GM23338 (cell line): ENCODE measurements at regions not wholly inside any gene's neighbourhood (a gene's known extent, or its start where the extent isn't known, plus 50 kb on each side); places are given as distances from the start of the nearest gene placed in this dataset.

Experiments
- ATAC-seq: fragments of 200-7000 bp; cut with Tn5 transposase; 3 replicates; pipeline ENCODE4 v1.9.1; 2020
- DNase-seq: peaks from one replicate; pipeline ENCODE4 v3.0.0-alpha.2; 2015; ENCODE audit warnings: low spot score
- H2AFZ ChIP-seq: fragments of 200-600 bp; sonication (generic); 2 replicates; pipeline ENCODE4 v1.8.0; 2016; ENCODE audit warnings: antibody characterized with exemption, mild to moderate bottlenecking, moderate library complexity
- H3F3A ChIP-seq: fragments of 200-600 bp; sonication (generic); replicated peaks from 2 replicates; pipeline ENCODE4 v1.8.0; 2017; ENCODE audit warnings: antibody characterized with exemption, mixed run types, low read depth
- H3K27ac ChIP-seq: fragments of 200-600 bp; sonication (generic); 2 replicates; pipeline ENCODE4 v1.6.1; 2016; ENCODE audit warnings: low read depth
- H3K27me3 ChIP-seq: fragments of 200-600 bp; sonication (generic); 2 replicates; pipeline ENCODE4 v1.8.0; 2016; ENCODE audit warnings: mild to moderate bottlenecking, mixed run types, moderate library complexity; ENCODE audit not compliant: insufficient read depth
- H3K36me3 ChIP-seq: fragments of 200-600 bp; sonication (generic); 2 replicates; pipeline ENCODE4 v1.8.0; 2016; ENCODE audit warnings: mild to moderate bottlenecking; ENCODE audit not compliant: insufficient read depth
- H3K4me1 ChIP-seq: fragments of 200-600 bp; sonication (generic); 2 replicates; pipeline ENCODE4 v1.8.0; 2016; ENCODE audit warnings: mild to moderate bottlenecking, moderate library complexity; ENCODE audit not compliant: insufficient read depth
- H3K4me2 ChIP-seq: fragments of 200-600 bp; sonication (generic); 2 replicates; pipeline ENCODE4 v1.7.1; 2017; ENCODE audit warnings: mixed run types
- H3K4me3 ChIP-seq: fragments of 200-600 bp; sonication (generic); 2 replicates; pipeline ENCODE4 v1.6.1; 2016; ENCODE audit warnings: mixed run types
- H3K79me2 ChIP-seq: fragments of 200-600 bp; sonication (generic); replicated peaks from 2 replicates; pipeline ENCODE4 v1.8.0; 2017; ENCODE audit warnings: mild to moderate bottlenecking; ENCODE audit not compliant: insufficient read depth
- H3K9me2 ChIP-seq: fragments of 200-600 bp; sonication (generic); 2 replicates; pipeline ENCODE4 v1.8.0; 2017; ENCODE audit not compliant: insufficient read depth
- H4K20me1 ChIP-seq: fragments of 200-600 bp; sonication (generic); replicated peaks from 2 replicates; pipeline ENCODE4 v1.8.0; 2017; ENCODE audit warnings: mild to moderate bottlenecking; ENCODE audit not compliant: insufficient read depth
- H3K27ac Mint-ChIP-seq: 2 replicates; pipeline ENCODE4 v1.8.0; 2020; ENCODE audit warnings: inconsistent platforms, mild to moderate bottlenecking, moderate library complexity, mixed read lengths
- H3K27me3 Mint-ChIP-seq: 3 replicates; pipeline ENCODE4 v1.8.0; 2022; ENCODE audit warnings: low read depth, mild to moderate bottlenecking, moderate library complexity, mixed read lengths, inconsistent platforms; ENCODE audit not compliant: insufficient read depth, poor library complexity
- H3K36me3 Mint-ChIP-seq: 3 replicates; pipeline ENCODE4 v1.8.0; 2021; ENCODE audit warnings: low read depth, mild to moderate bottlenecking, inconsistent platforms, moderate library complexity, mixed read lengths
- H3K4me1 Mint-ChIP-seq: 3 replicates; pipeline ENCODE4 v1.8.0; 2020; ENCODE audit warnings: mild to moderate bottlenecking, inconsistent platforms, mixed read lengths
- H3K4me3 Mint-ChIP-seq: 3 replicates; pipeline ENCODE4 v1.8.0; 2021; ENCODE audit warnings: moderate library complexity, mild to moderate bottlenecking, inconsistent platforms, mixed read lengths
- H3K9me3 Mint-ChIP-seq: 3 replicates; pipeline ENCODE4 v1.8.0; 2020; ENCODE audit warnings: moderate library complexity, mild to moderate bottlenecking, inconsistent platforms, mixed read lengths
- CTCF ChIP-seq, 2 experiments: fragments of 200-600 bp in 1 of 2; sonication (generic) in 1 of 2; conservative IDR thresholded peaks; 2 replicates each; pipeline versions ENCODE4 v1.5.1 to v1.6.1; 2016 to 2017; ENCODE audit warnings: antibody characterized with exemption in 2 of 2, low read depth in 2 of 2, mild to moderate bottlenecking in 2 of 2, moderate library complexity in 1 of 2
- ETS1 ChIP-seq: IDR thresholded peaks from 2 replicates; pipeline ENCODE4 v1.6.1; 2016; ENCODE audit warnings: antibody characterized with exemption
- EZH2 ChIP-seq: fragments of 200-600 bp; sonication (generic); IDR thresholded peaks from one replicate; pipeline ENCODE4 v1.8.0; 2017; ENCODE audit warnings: antibody characterized with exemption, mild to moderate bottlenecking, low read depth; ENCODE audit not compliant: unreplicated experiment
- EZH2phosphoT487 ChIP-seq: fragments of 200-600 bp; sonication (generic); IDR thresholded peaks from one replicate; pipeline ENCODE4 v1.8.1; 2018; ENCODE audit warnings: antibody characterized with exemption; ENCODE audit not compliant: unreplicated experiment
- NANOG ChIP-seq: IDR thresholded peaks from 2 replicates; pipeline ENCODE4 v1.6.1; 2016; ENCODE audit warnings: antibody characterized with exemption, borderline replicate concordance
- STAT1 ChIP-seq: IDR thresholded peaks from one replicate; pipeline ENCODE4 v1.6.1; 2016; ENCODE audit warnings: antibody characterized with exemption; ENCODE audit not compliant: unreplicated experiment
- ZNF462 ChIP-seq: fragments of 250-450 bp; sonication (Bioruptor Pico); IDR thresholded peaks from 2 replicates; pipeline ENCODE4 v1.5.0; 2020; ENCODE audit warnings: mild to moderate bottlenecking, moderate library complexity

GRCh38 chr5:39517800-39518199 is 93.0 kb upstream of the DAB2 start:
- Histone ChIP-seq H3K36me3 (no peaks in the 10 kb centered on the region), H3K4me2 (peak overlapping the region; percentile 68), H3K27me3 (no peaks in the 10 kb centered on the region), H3K4me1 (peaks cover 32% of the 10 kb centered on the region), H4K20me1 (no peaks in the 10 kb centered on the region), H3F3A (no peaks in the 10 kb centered on the region), H3K27ac (no peak overlapping the region), H3K79me2 (no peaks in the 10 kb centered on the region), H3K9me2 (0 out of 2 replicates have a peak, but pooled peaks cover 5% of the 10 kb centered on the region), H2AFZ (no peak overlapping the region), H3K4me3 (peak overlapping the region; percentile 18; the same call in 1 of the 2 replicates)
- H3K36me3 Mint-ChIP-seq: no peaks in the 10 kb centered on the region
- H3K4me3 Mint-ChIP-seq: peak overlapping the region; percentile 44
- peaks cover 3% of the 10 kb centered on the region; the same call in 1 of the 3 replicates for H3K9me3 Mint-ChIP-seq
- no peak for ATAC-seq
- no peak overlapping the region for H3K27ac Mint-ChIP-seq
- TF ChIP-seq STAT1 (no peak), EZH2phosphoT487 (no peak), ETS1 (no peak), CTCF (conservative IDR thresholded peaks at IDR 0.05; ENCODE audit: low read depth in 2 of 2) (no peak), EZH2 (no peak), NANOG (0 out of 2 replicates have a peak, but pooled peaks have one; percentile 50), ZNF462 (no peak)
- no peak for DNase-seq
- H3K27me3 Mint-ChIP-seq: peaks cover 3% of the 10 kb centered on the region
- peaks cover 28% of the 10 kb centered on the region for H3K4me1 Mint-ChIP-seq
